ENCODE measurements at regions not wholly inside any gene's neighbourhood (a gene's known extent, or its start where the extent isn't known, plus 50 kb on each side); places are given as distances from the start of the nearest gene placed in this dataset.

DNA sequence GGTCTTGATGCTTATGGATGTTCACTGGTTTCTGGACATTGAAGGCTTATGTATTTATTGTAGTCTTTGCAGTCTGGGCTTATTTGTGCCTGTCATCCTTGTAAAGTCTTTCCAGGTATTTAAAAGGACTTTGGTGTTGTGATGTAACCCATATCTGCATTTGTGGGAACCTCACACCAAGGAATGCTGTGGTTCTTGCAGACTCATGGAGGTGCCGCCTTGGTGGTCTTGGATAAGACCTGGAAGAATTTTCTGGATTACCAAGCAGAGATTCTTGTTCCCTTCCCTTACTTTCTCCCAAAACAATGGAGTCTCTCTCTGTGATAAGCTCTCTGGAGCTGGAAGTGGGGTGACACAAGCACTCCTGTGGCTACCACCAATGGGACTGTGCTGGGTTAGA lies 363.5 kb upstream of the NECTIN3 start:
- H3K4me1 ChIP-seq (ENCODE audit: control insufficient read depth in 3 of 3, insufficient read depth in 2 of 3, low read depth in 1 of 3, low read length in 2 of 3) = peaks cover 0 to 21% (median 0%) of the 10 kb centered on the region in 3 donors
- H3K36me3 ChIP-seq (ENCODE audit: control insufficient read depth in 3 of 3, insufficient read depth in 2 of 3, low read depth in 1 of 3, low read length in 3 of 3) = no peaks in the 10 kb centered on the region
- H3K9me3 ChIP-seq (ENCODE audit: control insufficient read depth in 2 of 2, insufficient read depth in 1 of 2, low read depth in 1 of 2, low read length in 1 of 2) = peaks cover 0 to 6% of the 10 kb centered on the region in 2 donors
- 98 to 100% (median 100%) methylated on average over 1 of the region's 1 CpG for WGBS, 3 donors
- DNase-seq (peak in 1 of 2 donors; percentile 56), FAIRE-seq (no peak)
- no peak overlapping the region for H3K27ac ChIP-seq (ENCODE audit: low read depth in 1 of 3, low read length in 2 of 3)
- no peaks in the 10 kb centered on the region for H3K27me3 ChIP-seq (ENCODE audit: control insufficient read depth in 3 of 3, insufficient read depth in 3 of 3, low read length in 3 of 3)
- H3K4me3 ChIP-seq (ENCODE audit: low read depth in 1 of 3, low read length in 3 of 3) = no peak overlapping the region

DNA sequence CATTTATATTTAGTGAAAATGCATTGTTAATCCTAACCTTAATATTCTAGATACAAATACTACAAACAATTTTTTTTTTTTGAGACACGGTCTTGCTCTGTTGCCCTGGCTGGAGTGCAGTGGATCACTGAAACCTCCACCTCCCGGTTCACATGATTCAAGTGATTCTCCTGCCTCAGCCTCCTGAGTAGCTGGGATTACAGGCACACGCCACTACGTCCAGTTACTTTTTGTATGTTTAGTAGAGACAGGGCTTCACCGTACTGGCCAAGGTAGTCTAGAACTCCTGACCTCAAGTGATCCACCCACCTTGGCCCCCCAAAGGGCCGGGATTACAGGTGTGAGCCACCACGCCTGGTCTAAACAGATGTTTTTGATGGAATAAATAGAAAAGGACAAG lies 361.5 kb upstream of the NECTIN3 start:
- peaks cover 0 to 2% of the 10 kb centered on the region in 2 donors for H3K9me3 ChIP-seq (ENCODE audit: control insufficient read depth in 2 of 2, insufficient read depth in 1 of 2, low read depth in 1 of 2, low read length in 1 of 2)
- DNase-seq (no peak), FAIRE-seq (no peak)
- peak overlapping the region in 1 of 3 donors; percentile 85 for H3K27ac ChIP-seq (ENCODE audit: low read depth in 1 of 3, low read length in 2 of 3)
- 84 to 86% (median 85%) methylated on average over 7 of the region's 7 CpGs for WGBS, 3 donors
- H3K4me1 ChIP-seq (ENCODE audit: control insufficient read depth in 3 of 3, insufficient read depth in 2 of 3, low read depth in 1 of 3, low read length in 2 of 3) = peaks cover 0 to 31% (median 0%) of the 10 kb centered on the region in 3 donors
- no peak overlapping the region for H3K4me3 ChIP-seq (ENCODE audit: low read depth in 1 of 3, low read length in 3 of 3)
- H3K27me3 ChIP-seq (ENCODE audit: control insufficient read depth in 3 of 3, insufficient read depth in 3 of 3, low read length in 3 of 3) = no peaks in the 10 kb centered on the region
- no peaks in the 10 kb centered on the region for H3K36me3 ChIP-seq (ENCODE audit: control insufficient read depth in 3 of 3, insufficient read depth in 2 of 3, low read depth in 1 of 3, low read length in 3 of 3)

DNA sequence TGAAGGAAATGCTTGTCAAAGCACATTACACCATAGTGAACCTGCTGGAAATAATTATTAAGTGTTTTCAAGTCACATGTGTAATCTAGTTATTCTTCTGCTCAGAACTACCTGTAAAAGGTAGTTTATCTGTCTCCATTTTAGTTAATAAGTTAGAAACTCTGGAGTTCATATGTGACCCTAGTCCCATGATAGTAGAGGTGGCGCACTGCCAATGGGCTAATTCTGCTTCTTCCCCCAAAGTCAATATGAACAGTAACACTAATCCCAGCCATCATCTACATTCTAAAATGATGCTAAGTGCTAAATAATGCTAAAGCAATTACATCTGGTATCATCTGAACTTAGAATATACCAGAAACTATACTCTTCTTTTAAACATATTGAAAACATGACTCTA lies 361.0 kb upstream of the NECTIN3 start:
- H3K27me3 ChIP-seq (ENCODE audit: control insufficient read depth in 3 of 3, insufficient read depth in 3 of 3, low read length in 3 of 3) = no peaks in the 10 kb centered on the region
- no peaks in the 10 kb centered on the region for H3K36me3 ChIP-seq (ENCODE audit: control insufficient read depth in 3 of 3, insufficient read depth in 2 of 3, low read depth in 1 of 3, low read length in 3 of 3)
- FAIRE-seq (no peak), DNase-seq (peak in 1 of 2 donors; percentile 81)
- peak overlapping the region in 1 of 3 donors; percentile 85 for H3K27ac ChIP-seq (ENCODE audit: low read depth in 1 of 3, low read length in 2 of 3)
- H3K4me3 ChIP-seq (ENCODE audit: low read depth in 1 of 3, low read length in 3 of 3) = no peak overlapping the region
- H3K9me3 ChIP-seq (ENCODE audit: control insufficient read depth in 2 of 2, insufficient read depth in 1 of 2, low read depth in 1 of 2, low read length in 1 of 2) = no peaks in the 10 kb centered on the region
- WGBS, 3 donors = 74 to 94% (median 80%) methylated on average over 1 of the region's 1 CpG
- peaks cover 0 to 31% (median 0%) of the 10 kb centered on the region in 3 donors for H3K4me1 ChIP-seq (ENCODE audit: control insufficient read depth in 3 of 3, insufficient read depth in 2 of 3, low read depth in 1 of 3, low read length in 2 of 3)

GRCh38 chr3:110711130-110711832 lies 360.3 kb upstream of the NECTIN3 start:
- Histone ChIP-seq H3K4me3 (ENCODE audit: low read depth in 1 of 3, low read length in 3 of 3) (no peak overlapping the region), H3K4me1 (ENCODE audit: control insufficient read depth in 3 of 3, insufficient read depth in 2 of 3, low read depth in 1 of 3, low read length in 2 of 3) (peaks cover 0 to 31% (median 0%) of the 10 kb centered on the region in 3 donors), H3K27ac (ENCODE audit: low read depth in 1 of 3, low read length in 2 of 3) (no peak overlapping the region), H3K36me3 (ENCODE audit: control insufficient read depth in 3 of 3, insufficient read depth in 2 of 3, low read depth in 1 of 3, low read length in 3 of 3) (no peaks in the 10 kb centered on the region), H3K27me3 (ENCODE audit: control insufficient read depth in 3 of 3, insufficient read depth in 3 of 3, low read length in 3 of 3) (no peaks in the 10 kb centered on the region), H3K9me3 (ENCODE audit: control insufficient read depth in 2 of 2, insufficient read depth in 1 of 2, low read depth in 1 of 2, low read length in 1 of 2) (no peaks in the 10 kb centered on the region)
- FAIRE-seq (no peak), DNase-seq (no peak)
- WGBS, 3 donors = 84 to 97% (median 92%) methylated on average over 1 of the region's 1 CpG

DNA sequence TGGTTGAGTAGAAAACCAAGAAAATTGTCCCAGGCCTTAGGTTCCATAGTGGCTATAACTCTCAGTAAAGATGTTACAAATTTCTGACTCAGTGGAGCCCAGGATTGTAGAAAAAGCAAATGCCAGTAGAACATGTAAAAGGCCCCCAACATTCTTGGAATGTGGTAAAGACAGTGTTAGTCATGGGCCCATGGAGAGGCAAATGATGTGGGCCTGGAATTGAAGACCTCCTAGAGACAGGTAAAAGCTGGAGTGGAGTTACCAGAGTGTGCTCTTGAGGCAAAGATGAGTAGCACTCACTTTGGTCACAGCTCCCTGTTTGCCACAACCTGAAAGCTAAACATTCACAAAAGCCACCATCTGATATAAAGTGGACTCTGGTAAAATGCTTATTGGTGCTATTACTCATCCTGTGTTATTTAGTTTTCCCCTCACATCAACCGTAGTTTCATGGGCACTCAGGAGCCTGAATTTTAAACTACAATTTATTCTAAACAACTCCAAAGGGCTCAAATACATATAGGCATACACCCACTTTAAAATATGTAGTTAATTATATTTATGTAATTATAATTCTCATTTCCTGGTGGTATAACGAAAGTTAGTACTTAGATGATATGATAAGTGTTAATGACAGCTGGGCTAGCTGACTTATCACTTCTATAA lies 359.6 kb upstream of the NECTIN3 start:
- H3K27ac ChIP-seq (ENCODE audit: low read depth in 1 of 3, low read length in 2 of 3) = no peak overlapping the region
- no peak for FAIRE-seq

DNA sequence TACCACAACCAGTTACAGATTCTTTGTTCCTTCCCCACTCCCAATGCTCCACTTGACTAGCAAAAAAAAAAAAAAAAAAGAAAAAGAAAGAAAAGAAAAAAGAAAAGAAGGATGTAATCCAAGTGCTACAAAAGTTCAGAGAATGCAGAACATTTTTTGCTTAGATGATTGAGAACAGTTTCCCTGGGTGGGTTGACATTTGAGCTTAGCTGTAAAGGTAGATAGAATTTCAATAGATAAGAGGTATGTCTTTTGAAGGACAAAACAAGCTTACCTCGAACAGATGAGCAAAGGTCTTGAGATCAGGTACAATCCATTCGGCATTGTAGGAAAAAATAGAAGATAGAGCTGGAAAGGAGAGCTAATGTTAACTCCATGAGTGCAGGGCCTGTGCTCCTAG lies 344.6 kb upstream of the NECTIN3 start:
- H3K4me3 ChIP-seq (ENCODE audit: low read depth in 1 of 3, low read length in 3 of 3) = no peak overlapping the region
- no peaks in the 10 kb centered on the region for H3K36me3 ChIP-seq (ENCODE audit: control insufficient read depth in 3 of 3, insufficient read depth in 2 of 3, low read depth in 1 of 3, low read length in 3 of 3)
- DNase-seq (peak; percentile 13 to 44), FAIRE-seq (peak; percentile 23)
- no peak overlapping the region for H3K27ac ChIP-seq (ENCODE audit: low read depth in 1 of 3, low read length in 2 of 3)
- WGBS, 3 donors = 15 to 47% (median 46%) methylated on average over 2 of the region's 2 CpGs
- peaks cover 0 to 2% (median 0%) of the 10 kb centered on the region in 3 donors for H3K4me1 ChIP-seq (ENCODE audit: control insufficient read depth in 3 of 3, insufficient read depth in 2 of 3, low read depth in 1 of 3, low read length in 2 of 3)
- H3K27me3 ChIP-seq (ENCODE audit: control insufficient read depth in 3 of 3, insufficient read depth in 3 of 3, low read length in 3 of 3) = no peaks in the 10 kb centered on the region
- peaks cover 0 to 5% of the 10 kb centered on the region in 2 donors for H3K9me3 ChIP-seq (ENCODE audit: control insufficient read depth in 2 of 2, insufficient read depth in 1 of 2, low read depth in 1 of 2, low read length in 1 of 2)

More for the DNA sequence above, 359.6 kb upstream of the NECTIN3 start:
- H3K4me1 ChIP-seq (ENCODE audit: control insufficient read depth in 3 of 3, insufficient read depth in 2 of 3, low read depth in 1 of 3, low read length in 2 of 3) = peaks cover 0 to 31% (median 0%) of the 10 kb centered on the region in 3 donors
- no peaks in the 10 kb centered on the region for H3K27me3 ChIP-seq (ENCODE audit: control insufficient read depth in 3 of 3, insufficient read depth in 3 of 3, low read length in 3 of 3)
- WGBS, 3 donors = 20 to 32% (median 26%) methylated on average over 2 of the region's 2 CpGs
- no peaks in the 10 kb centered on the region for H3K36me3 ChIP-seq (ENCODE audit: control insufficient read depth in 3 of 3, insufficient read depth in 2 of 3, low read depth in 1 of 3, low read length in 3 of 3)
- no peaks in the 10 kb centered on the region for H3K9me3 ChIP-seq (ENCODE audit: control insufficient read depth in 2 of 2, insufficient read depth in 1 of 2, low read depth in 1 of 2, low read length in 1 of 2)
- DNase-seq = peak; percentile 30 to 58
- no peak overlapping the region for H3K4me3 ChIP-seq (ENCODE audit: low read depth in 1 of 3, low read length in 3 of 3)

GRCh38 chr3:110731148-110731547 lies 340.5 kb upstream of the NECTIN3 start:
- Histone ChIP-seq H3K27me3 (ENCODE audit: control insufficient read depth in 3 of 3, insufficient read depth in 3 of 3, low read length in 3 of 3) (no peaks in the 10 kb centered on the region), H3K4me1 (ENCODE audit: control insufficient read depth in 3 of 3, insufficient read depth in 2 of 3, low read depth in 1 of 3, low read length in 2 of 3) (peaks cover 0 to 2% (median 0%) of the 10 kb centered on the region in 3 donors), H3K9me3 (ENCODE audit: control insufficient read depth in 2 of 2, insufficient read depth in 1 of 2, low read depth in 1 of 2, low read length in 1 of 2) (peaks cover 0 to 5% of the 10 kb centered on the region in 2 donors), H3K4me3 (ENCODE audit: low read depth in 1 of 3, low read length in 3 of 3) (no peak overlapping the region), H3K27ac (ENCODE audit: low read depth in 1 of 3, low read length in 2 of 3) (no peak overlapping the region), H3K36me3 (ENCODE audit: control insufficient read depth in 3 of 3, insufficient read depth in 2 of 3, low read depth in 1 of 3, low read length in 3 of 3) (no peaks in the 10 kb centered on the region)
- no peak for DNase-seq
- FAIRE-seq = no peak
- WGBS, 3 donors = 70 to 78% (median 75%) methylated on average over 1 of the region's 1 CpG

DNA sequence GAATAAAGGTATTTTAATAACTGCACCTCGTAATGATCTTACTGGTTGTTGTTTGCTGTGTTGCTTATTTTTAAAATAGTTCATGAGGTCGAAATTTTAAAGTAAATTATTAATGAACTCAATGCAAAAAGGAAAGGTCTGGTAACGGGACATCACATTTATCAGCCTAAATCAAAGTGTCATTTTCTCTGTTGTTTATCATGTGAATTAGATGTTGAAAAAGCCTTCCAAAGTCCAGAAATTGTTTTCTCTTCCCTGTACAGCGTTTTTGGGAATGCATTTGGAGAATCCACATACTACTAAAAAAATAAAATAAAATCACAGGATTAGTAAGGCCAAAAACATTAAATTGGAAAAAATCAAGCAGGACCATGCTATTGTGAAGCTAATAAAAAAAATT lies 339.2 kb upstream of the NECTIN3 start:
- H3K4me3 ChIP-seq (ENCODE audit: low read depth in 1 of 3, low read length in 3 of 3) = no peak overlapping the region
- FAIRE-seq = no peak
- 45 to 57% (median 51%) methylated on average over 4 of the region's 4 CpGs for WGBS, 3 donors

More for the DNA sequence above, 339.2 kb upstream of the NECTIN3 start:
- Histone ChIP-seq H3K27me3 (ENCODE audit: control insufficient read depth in 3 of 3, insufficient read depth in 3 of 3, low read length in 3 of 3) (no peaks in the 10 kb centered on the region), H3K27ac (ENCODE audit: low read depth in 1 of 3, low read length in 2 of 3) (no peak overlapping the region), H3K36me3 (ENCODE audit: control insufficient read depth in 3 of 3, insufficient read depth in 2 of 3, low read depth in 1 of 3, low read length in 3 of 3) (no peaks in the 10 kb centered on the region), H3K4me1 (ENCODE audit: control insufficient read depth in 3 of 3, insufficient read depth in 2 of 3, low read depth in 1 of 3, low read length in 2 of 3) (peaks cover 0 to 2% (median 0%) of the 10 kb centered on the region in 3 donors), H3K9me3 (ENCODE audit: control insufficient read depth in 2 of 2, insufficient read depth in 1 of 2, low read depth in 1 of 2, low read length in 1 of 2) (peaks cover 0 to 5% of the 10 kb centered on the region in 2 donors)
- DNase-seq = no peak

Data from small intestine (tissue), 7 donors.